GM23248 (cell line): ENCODE measurements at regions not wholly inside any gene's neighbourhood (a gene's known extent, or its start where the extent isn't known, plus 50 kb on each side); places are given as distances from the start of the nearest gene placed in this dataset.

Experiments used
- DNase-seq: peaks from one replicate; pipeline ENCODE4 v3.0.0-alpha.2; 2015
- H2AFZ ChIP-seq: fragments of 200-600 bp; sonication (generic); 2 replicates; pipeline ENCODE4 v1.6.1; 2016; ENCODE audit warnings: antibody characterized with exemption
- H3F3A ChIP-seq: fragments of 200-600 bp; sonication (generic); 2 replicates; pipeline ENCODE4 v1.6.1; 2016; ENCODE audit warnings: mild to moderate bottlenecking, antibody characterized with exemption, mixed run types; ENCODE audit not compliant: insufficient read depth
- H3K27ac ChIP-seq: fragments of 200-600 bp; sonication (generic); 2 replicates; pipeline ENCODE4 v1.5.1; 2016; ENCODE audit warnings: mild to moderate bottlenecking
- H3K27me3 ChIP-seq: fragments of 200-600 bp; sonication (generic); replicated peaks from 2 replicates; pipeline ENCODE4 v1.6.1; 2016; ENCODE audit warnings: mild to moderate bottlenecking; ENCODE audit not compliant: insufficient read depth
- H3K36me3 ChIP-seq: fragments of 200-600 bp; sonication (generic); 2 replicates; pipeline ENCODE4 v1.6.1; 2016; ENCODE audit warnings: low read depth, mild to moderate bottlenecking
- H3K4me1 ChIP-seq: fragments of 200-600 bp; sonication (generic); 2 replicates; pipeline ENCODE4 v1.6.1; 2016; ENCODE audit warnings: mild to moderate bottlenecking; ENCODE audit not compliant: insufficient read depth
- H3K4me2 ChIP-seq: fragments of 200-600 bp; sonication (generic); one replicate; pipeline ENCODE4 v1.6.1; 2016; ENCODE audit warnings: mild to moderate bottlenecking; ENCODE audit not compliant: unreplicated experiment
- H3K4me3 ChIP-seq: fragments of 200-600 bp; sonication (generic); 2 replicates; pipeline ENCODE4 v1.5.1; 2016; ENCODE audit warnings: mild to moderate bottlenecking
- H3K79me2 ChIP-seq: fragments of 200-600 bp; sonication (generic); 2 replicates; pipeline ENCODE4 v1.6.1; 2016; ENCODE audit warnings: mild to moderate bottlenecking; ENCODE audit not compliant: insufficient read depth
- H3K9ac ChIP-seq: fragments of 200-600 bp; sonication (generic); 2 replicates; pipeline ENCODE4 v1.6.1; 2016; ENCODE audit warnings: mild to moderate bottlenecking
- H3K9me2 ChIP-seq: fragments of 200-600 bp; sonication (generic); 2 replicates; pipeline ENCODE4 v1.6.1; 2016; ENCODE audit warnings: mixed run types, mild to moderate bottlenecking, moderate library complexity; ENCODE audit not compliant: insufficient read depth
- H3K9me3 ChIP-seq: fragments of 200-600 bp; sonication (generic); one replicate; pipeline ENCODE4 v1.6.1; 2017; ENCODE audit warnings: low read depth
- H4K20me1 ChIP-seq: fragments of 200-600 bp; sonication (generic); 2 replicates; pipeline ENCODE4 v1.6.0; 2016; ENCODE audit not compliant: insufficient read depth
- EZH2 ChIP-seq: fragments of 200-600 bp; sonication (generic); IDR thresholded peaks from 2 replicates; pipeline ENCODE4 v1.6.1; 2018; ENCODE audit warnings: antibody characterized with exemption, mild to moderate bottlenecking; ENCODE audit not compliant: insufficient read depth, poor library complexity, severe bottlenecking
- EZH2phosphoT487 ChIP-seq: fragments of 200-600 bp; sonication (generic); IDR thresholded peaks from 2 replicates; pipeline ENCODE4 v1.6.1; 2018; ENCODE audit warnings: antibody characterized with exemption, moderate library complexity, mild to moderate bottlenecking, low read depth; ENCODE audit not compliant: insufficient read depth
- WGBS, 2 experiments: methylation state at CpG; one replicate each; pipeline ENCODE4 v1.1.6; 2015 to 2017; ENCODE audit warnings: low lambda C conversion rate in 2 of 2, low coverage in 1 of 2; ENCODE audit errors: missing lambda C conversion rate in 2 of 2; 5-methylcytosine and 5-hydroxymethylcytosine counted together
- in situ Hi-C: fragments of 300-500 bp; cut with MboI; formaldehyde crosslinking; loops from 2 replicates; pipeline ENCODE4 v1.15.0; 2020

GRCh38 chr3:162544246-162544645, 1047.6 kb downstream of the OTOL1 start:
- Histone ChIP-seq H3K9ac (no peak overlapping the region), H3K9me3 (no peaks in the 10 kb centered on the region), H3K9me2 (no peaks in the 10 kb centered on the region), H3K4me3 (no peak overlapping the region), H3K4me1 (peaks cover 6% of the 10 kb centered on the region; the same call in 1 of the 2 replicates), H3K36me3 (no peaks in the 10 kb centered on the region), H3K4me2 (no peak overlapping the region), H3K79me2 (no peaks in the 10 kb centered on the region), H2AFZ (no peak overlapping the region), H3F3A (no peaks in the 10 kb centered on the region), H4K20me1 (no peaks in the 10 kb centered on the region), H3K27ac (no peak overlapping the region), H3K27me3 (no peaks in the 10 kb centered on the region)
- 71 to 73% methylated on average over 3 of the region's 3 CpGs for WGBS, 2 experiments
- no peak for DNase-seq
- in situ Hi-C loops: no loop called here
- no peak for TF ChIP-seq EZH2phosphoT487
- TF ChIP-seq EZH2: no peak

GRCh38 chr3:162546910-162547309, 1050.3 kb downstream of the OTOL1 start:
- H3K9me3 ChIP-seq: no peaks in the 10 kb centered on the region
- H3K27ac ChIP-seq: no peak overlapping the region
- no peak overlapping the region for H3K4me3 ChIP-seq
- H2AFZ ChIP-seq: no peak overlapping the region
- H3F3A ChIP-seq: no peaks in the 10 kb centered on the region
- no peaks in the 10 kb centered on the region for H3K27me3 ChIP-seq
- 77 to 78% methylated on average over 2 of the region's 2 CpGs for WGBS, 2 experiments
- H3K4me2 ChIP-seq: no peak overlapping the region
- H3K9me2 ChIP-seq: no peaks in the 10 kb centered on the region
- no peaks in the 10 kb centered on the region for H3K36me3 ChIP-seq
- no peak for TF ChIP-seq EZH2
- TF ChIP-seq EZH2phosphoT487: no peak
- no peaks in the 10 kb centered on the region for H3K79me2 ChIP-seq
- no peak for DNase-seq
- no peak overlapping the region for H3K9ac ChIP-seq
- no peaks in the 10 kb centered on the region for H4K20me1 ChIP-seq
- H3K4me1 ChIP-seq: no peaks in the 10 kb centered on the region
- in situ Hi-C loops: no loop called here

- whole genome bisulfite sequencing, 2 experiments: 73 to 91% methylated on average over 3 of the region's 3 CpGs
- H3K9ac ChIP-seq: no peak overlapping the region
- no peak overlapping the region for H3K27ac ChIP-seq
- no peak for DNase-seq
- no peaks in the 10 kb centered on the region for H3K36me3 ChIP-seq
- H3K27me3 ChIP-seq: no peaks in the 10 kb centered on the region
- H4K20me1 ChIP-seq: no peaks in the 10 kb centered on the region
- no peaks in the 10 kb centered on the region for H3F3A ChIP-seq
- H2AFZ ChIP-seq: no peak overlapping the region
- no peaks in the 10 kb centered on the region for H3K9me3 ChIP-seq
- no peak overlapping the region for H3K4me3 ChIP-seq
- in situ Hi-C loops: no loop called here
- no peaks in the 10 kb centered on the region for H3K79me2 ChIP-seq
- TF ChIP-seq EZH2: no peak
- TF ChIP-seq EZH2phosphoT487: no peak
- no peak overlapping the region for H3K4me2 ChIP-seq
- H3K4me1 ChIP-seq: no peaks in the 10 kb centered on the region
- H3K9me2 ChIP-seq: no peaks in the 10 kb centered on the region
These were observed 1050.7 kb downstream of the OTOL1 start for GRCh38 chr3:162547321-162547720.

GRCh38 chr3:162555761-162556160, 1059.2 kb downstream of the OTOL1 start:
- Histone ChIP-seq H3K9ac (no peak overlapping the region), H3F3A (no peaks in the 10 kb centered on the region), H3K79me2 (no peaks in the 10 kb centered on the region), H3K4me1 (no peaks in the 10 kb centered on the region), H3K4me2 (no peak overlapping the region), H2AFZ (no peak overlapping the region), H3K9me2 (no peaks in the 10 kb centered on the region), H3K4me3 (no peak overlapping the region), H3K9me3 (no peaks in the 10 kb centered on the region), H3K27ac (no peak overlapping the region), H3K27me3 (no peaks in the 10 kb centered on the region), H4K20me1 (no peaks in the 10 kb centered on the region), H3K36me3 (no peaks in the 10 kb centered on the region)
- in situ Hi-C loops: no loop called here
- TF ChIP-seq EZH2 (no peak), EZH2phosphoT487 (no peak)
- WGBS, 2 experiments: 25 to 42% methylated on average over 3 of the region's 3 CpGs
- DNase-seq: no peak

GRCh38 chr3:162558016-162558415, 1061.4 kb downstream of the OTOL1 start:
- H3K4me2 ChIP-seq: no peak overlapping the region
- no peaks in the 10 kb centered on the region for H4K20me1 ChIP-seq
- H3K36me3 ChIP-seq: no peaks in the 10 kb centered on the region
- no peaks in the 10 kb centered on the region for H3F3A ChIP-seq
- no peak overlapping the region for H3K27ac ChIP-seq
- no peak overlapping the region for H3K9ac ChIP-seq
- in situ Hi-C loops: no loop called here
- no peaks in the 10 kb centered on the region for H3K9me3 ChIP-seq
- H2AFZ ChIP-seq: no peak overlapping the region
- H3K4me1 ChIP-seq: no peaks in the 10 kb centered on the region
- H3K9me2 ChIP-seq: no peaks in the 10 kb centered on the region
- WGBS, 2 experiments: 96 to 99% methylated on average over 3 of the region's 3 CpGs
- H3K27me3 ChIP-seq: no peaks in the 10 kb centered on the region
- DNase-seq: no peak
- no peaks in the 10 kb centered on the region for H3K79me2 ChIP-seq
- H3K4me3 ChIP-seq: no peak overlapping the region
- TF ChIP-seq EZH2 (no peak), EZH2phosphoT487 (no peak)
